GM12875 (cell line): ENCODE measurements at regions not wholly inside any gene's neighbourhood (a gene's known extent, or its start where the extent isn't known, plus 50 kb on each side); places are given as distances from the start of the nearest gene placed in this dataset.

ENCODE experiments used
- H3K4me3 ChIP-seq: one replicate; pipeline ENCODE4 v1.5.1; 2011; ENCODE audit warnings: low read depth, low read length, control low read depth
- TF ChIP-seq, protein P1 (sequence below): IDR thresholded peaks from 2 replicates; pipeline ENCODE4 v1.5.1; 2011; ENCODE audit warnings: low read depth, mild to moderate bottlenecking, control low read depth, inconsistent platforms, low read length, moderate library complexity, borderline replicate concordance; ENCODE audit not compliant: insufficient read depth

DNA sequence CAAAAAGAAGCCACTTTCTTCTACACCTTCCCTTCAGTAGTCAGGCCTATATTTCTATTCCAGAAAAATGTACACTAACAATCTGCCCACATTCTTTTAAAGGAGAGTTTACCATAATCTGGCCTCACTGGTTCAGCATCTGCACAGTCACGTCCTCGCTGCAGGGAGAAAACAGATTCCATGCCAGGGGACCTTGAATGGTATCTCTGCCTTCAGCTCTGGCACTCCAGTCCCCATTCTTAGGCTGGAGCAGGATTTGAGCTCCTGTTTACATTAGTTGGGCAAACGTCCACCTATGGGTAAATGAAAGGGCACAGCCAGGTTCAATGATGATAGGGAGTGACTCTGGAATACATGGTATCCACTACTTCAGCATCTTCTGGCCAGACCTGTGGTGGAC, 371.0 kb upstream of the MTPN start:
- no peak overlapping the region for H3K4me3 ChIP-seq

DNA sequence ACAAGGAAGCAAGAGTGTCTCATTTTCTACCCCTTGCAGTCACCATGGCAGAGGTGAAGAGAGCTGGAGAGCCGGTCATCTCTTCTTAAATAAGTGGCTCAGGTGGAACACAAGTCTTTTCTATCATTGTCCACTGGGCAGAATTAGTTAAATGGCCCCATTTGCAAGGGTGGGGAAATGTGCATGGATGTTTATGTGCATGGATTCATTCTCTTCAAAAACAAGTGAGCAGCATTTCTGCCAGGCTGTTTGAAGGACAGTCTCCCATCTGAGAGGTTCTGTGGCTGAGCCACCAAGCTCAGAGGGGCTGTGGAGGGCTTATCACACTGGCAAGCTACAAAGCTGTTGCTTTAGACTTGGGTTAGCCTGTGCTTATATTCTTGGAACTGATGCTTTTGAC, 370.3 kb upstream of the MTPN start:
- TF ChIP-seq, protein P1, sequence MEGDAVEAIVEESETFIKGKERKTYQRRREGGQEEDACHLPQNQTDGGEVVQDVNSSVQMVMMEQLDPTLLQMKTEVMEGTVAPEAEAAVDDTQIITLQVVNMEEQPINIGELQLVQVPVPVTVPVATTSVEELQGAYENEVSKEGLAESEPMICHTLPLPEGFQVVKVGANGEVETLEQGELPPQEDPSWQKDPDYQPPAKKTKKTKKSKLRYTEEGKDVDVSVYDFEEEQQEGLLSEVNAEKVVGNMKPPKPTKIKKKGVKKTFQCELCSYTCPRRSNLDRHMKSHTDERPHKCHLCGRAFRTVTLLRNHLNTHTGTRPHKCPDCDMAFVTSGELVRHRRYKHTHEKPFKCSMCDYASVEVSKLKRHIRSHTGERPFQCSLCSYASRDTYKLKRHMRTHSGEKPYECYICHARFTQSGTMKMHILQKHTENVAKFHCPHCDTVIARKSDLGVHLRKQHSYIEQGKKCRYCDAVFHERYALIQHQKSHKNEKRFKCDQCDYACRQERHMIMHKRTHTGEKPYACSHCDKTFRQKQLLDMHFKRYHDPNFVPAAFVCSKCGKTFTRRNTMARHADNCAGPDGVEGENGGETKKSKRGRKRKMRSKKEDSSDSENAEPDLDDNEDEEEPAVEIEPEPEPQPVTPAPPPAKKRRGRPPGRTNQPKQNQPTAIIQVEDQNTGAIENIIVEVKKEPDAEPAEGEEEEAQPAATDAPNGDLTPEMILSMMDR = no peak
- H3K4me3 ChIP-seq = no peak overlapping the region

More for the DNA sequence above, 371.0 kb upstream of the MTPN start:
- TF ChIP-seq, protein P1 = no peak

DNA sequence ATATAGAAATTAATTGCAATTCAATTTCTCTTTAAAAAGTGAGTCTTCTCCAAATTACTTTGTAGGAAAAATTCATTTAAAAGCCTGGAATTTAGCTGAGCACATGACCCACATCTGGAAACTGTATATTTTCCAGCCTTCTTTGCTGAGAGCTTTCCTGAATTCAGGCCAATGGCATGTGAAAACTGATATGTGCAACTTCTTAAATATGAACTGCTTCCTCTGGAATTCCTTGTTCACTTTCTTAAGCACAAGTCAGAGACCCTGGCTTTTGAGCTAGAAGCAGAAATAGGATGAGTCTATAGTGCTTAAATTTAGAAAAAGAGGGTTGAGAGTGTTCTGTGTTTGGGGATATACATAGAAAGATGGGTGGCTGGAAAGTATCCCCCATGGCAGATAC, 365.1 kb upstream of the MTPN start:
- TF ChIP-seq, protein P1 = no peak
- no peak overlapping the region for H3K4me3 ChIP-seq

DNA sequence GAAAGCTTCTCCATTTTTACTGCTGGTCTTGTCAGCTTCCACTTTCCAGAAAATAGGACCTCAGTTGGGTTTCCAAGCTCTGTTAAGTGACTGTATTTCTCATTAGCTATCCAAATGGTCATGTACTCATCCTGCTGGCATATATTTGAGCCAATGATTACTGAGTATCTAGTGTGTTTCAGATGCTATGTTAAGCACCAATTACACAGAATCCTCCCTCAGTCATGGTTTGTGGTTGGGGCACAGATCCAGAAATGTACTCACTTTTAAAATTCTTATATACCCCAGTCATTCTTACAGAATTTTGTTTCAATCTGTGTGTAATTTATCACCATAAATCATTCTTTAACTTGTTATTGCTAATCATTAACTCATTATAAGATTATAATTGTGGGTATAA, 362.3 kb upstream of the MTPN start:
- TF ChIP-seq, protein P1 = no peak
- H3K4me3 ChIP-seq = no peak overlapping the region

DNA sequence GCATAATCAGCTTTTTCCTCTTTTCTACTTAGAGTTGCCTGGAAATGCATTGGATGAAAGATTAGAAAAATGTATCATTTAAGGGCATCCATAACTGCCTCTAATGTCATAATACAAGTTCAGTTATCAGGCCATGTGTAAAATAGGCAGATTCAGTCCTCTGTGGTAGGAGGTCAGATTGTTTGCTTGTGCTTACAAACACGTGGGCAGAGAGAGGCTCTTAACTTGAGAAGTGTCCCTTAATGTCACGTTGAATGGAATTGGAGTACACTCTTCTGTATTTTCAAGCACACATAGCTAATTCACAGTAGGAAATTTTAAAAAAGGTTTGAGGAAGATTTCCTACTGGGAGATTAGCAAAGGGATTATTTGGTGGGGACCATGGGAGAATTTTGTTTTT, 359.8 kb upstream of the MTPN start:
- TF ChIP-seq, protein P1 = no peak
- H3K4me3 ChIP-seq = no peak overlapping the region

DNA sequence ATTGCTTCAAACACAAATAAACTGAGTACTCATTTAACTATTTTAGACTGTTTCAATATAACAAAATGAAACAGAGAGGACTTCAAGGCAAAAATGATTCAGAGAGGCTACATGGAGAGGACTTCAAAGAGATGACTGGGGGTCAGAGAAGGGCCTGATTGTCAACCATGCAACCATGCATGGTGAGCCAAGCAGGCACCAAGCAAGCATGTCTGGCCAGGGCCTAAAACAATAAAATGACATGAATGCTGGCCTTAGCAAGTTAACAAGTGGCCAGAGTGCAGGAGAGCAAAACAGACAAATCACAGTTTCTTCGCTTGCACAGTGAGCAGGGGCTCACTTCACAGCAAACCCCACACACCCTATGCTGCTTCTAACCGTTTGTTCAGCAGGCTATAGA, 356.5 kb upstream of the MTPN start:
- TF ChIP-seq, protein P1 = no peak
- no peak overlapping the region for H3K4me3 ChIP-seq

DNA sequence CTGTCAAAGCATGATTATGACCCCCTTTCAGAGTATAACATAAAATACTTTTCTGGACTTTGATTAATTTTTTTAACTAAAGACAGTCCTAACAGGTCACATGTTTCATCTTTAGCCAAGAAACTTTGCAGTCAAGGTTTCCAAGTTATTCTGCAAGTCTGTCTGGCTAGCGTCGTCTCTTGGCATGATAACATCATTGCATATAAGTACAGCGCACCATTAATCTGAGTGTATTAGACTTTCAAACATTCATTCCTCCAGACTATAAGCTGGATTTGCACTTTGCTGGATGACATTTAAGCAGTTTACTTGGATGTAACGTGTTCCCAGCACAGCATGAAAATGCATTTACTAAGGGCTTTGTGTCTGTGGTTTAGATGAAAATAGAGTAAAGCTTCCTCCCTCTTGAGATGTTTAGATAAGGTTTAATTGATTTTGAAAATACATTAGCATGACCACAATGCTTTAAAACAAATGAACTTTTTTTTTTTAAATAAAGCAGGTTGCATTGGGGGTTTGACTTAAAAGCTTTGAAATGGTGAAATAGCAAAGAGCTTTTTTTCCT, 349.0 kb upstream of the MTPN start:
- H3K4me3 ChIP-seq = no peak overlapping the region
- TF ChIP-seq, protein P1 = no peak
